GM21723 (cell line): ENCODE measurements at regions not wholly inside any gene's neighbourhood (a gene's known extent, or its start where the extent isn't known, plus 50 kb on each side); places are given as distances from the start of the nearest gene placed in this dataset.
"Not testable (repeated sequence)": the region's sequence is repeated elsewhere in the genome, so short reads cannot be mapped to it uniquely, and the experiment has no call there.

Experiments
- ATAC-seq: cut with Tn5 transposase; IDR thresholded peaks from one replicate; pipeline ENCODE4 v1.9.1; 2021; ENCODE audit warnings: mild to moderate bottlenecking, moderate library complexity; ENCODE audit not compliant: unreplicated experiment

GRCh38 chr4:112085156-112086035 lies 59.9 kb upstream of the FAM241A start:
- no peak for ATAC-seq

GRCh38 chr4:112086036-112086434 lies 59.2 kb upstream of the FAM241A start:
- no peak for ATAC-seq

GRCh38 chr4:112086661-112087060 lies 58.6 kb upstream of the FAM241A start:
- not testable (repeated sequence) for ATAC-seq

GRCh38 chr4:112092330-112092729 lies 52.9 kb upstream of the FAM241A start:
- not testable (repeated sequence) for ATAC-seq

GRCh38 chr4:112093636-112094202 lies 51.5 kb upstream of the FAM241A start:
- ATAC-seq: no peak

- no peak for ATAC-seq
These were observed 50.9 kb upstream of the FAM241A start for GRCh38 chr4:112094330-112094729.
